CD4-positive, alpha-beta T cell (primary cell): ENCODE measurements at regions not wholly inside any gene's neighbourhood (a gene's known extent, or its start where the extent isn't known, plus 50 kb on each side); places are given as distances from the start of the nearest gene placed in this dataset.

Source experiments
- ATAC-seq: fragments of 200-7000 bp; cut with Tn5 transposase; one replicate; pipeline ENCODE4 v1.10.0; 2022; ENCODE audit warnings: mild to moderate bottlenecking; ENCODE audit not compliant: poor library complexity
- CTCF ChIA-PET: fragments of 350-600 bp; sonication (Branson Sonifier 250); formaldehyde crosslinking; loops from one replicate; lab custom pipeline; 2021; ENCODE audit warnings: antibody characterized with exemption, inconsistent platforms; lab: Charles Lee
- POLR2A ChIA-PET: fragments of 350-600 bp; sonication (Branson Sonifier 250); formaldehyde crosslinking; loops from one replicate; lab custom pipeline; 2021; ENCODE audit warnings: antibody characterized with exemption, inconsistent platforms; lab: Charles Lee
- DNase-seq, 14 experiments: peaks; one replicate each; pipeline ENCODE4 v3.0.0-alpha.2; 2013 to 2020; ENCODE audit warnings: mixed read lengths in 2 of 14
- H3K27ac ChIP-seq, 2 donors: one replicate each; pipeline versions ENCODE4 v1.5.1 to v1.7.0; 2013; ENCODE audit warnings: low read length in 2 of 2, low read depth in 1 of 2, mild to moderate bottlenecking in 1 of 2
- H3K27me3 ChIP-seq, 2 experiments: 1 replicate in 1 of 2; 2 replicates in 1 of 2; pipeline versions ENCODE4 v1.6.1 to v1.7.0; 2013; ENCODE audit warnings: low read length in 2 of 2, control low read depth in 1 of 2, mild to moderate bottlenecking in 1 of 2, moderate library complexity in 1 of 2; ENCODE audit not compliant: insufficient read depth in 2 of 2, control insufficient read depth in 1 of 2
- H3K36me3 ChIP-seq: one replicate; pipeline ENCODE4 v1.6.1; 2013; ENCODE audit warnings: low read length, control low read depth; ENCODE audit not compliant: insufficient read depth
- H3K4me1 ChIP-seq: one replicate; pipeline ENCODE4 v1.6.1; 2013; ENCODE audit warnings: low read length, control low read depth; ENCODE audit not compliant: insufficient read depth
- H3K4me3 ChIP-seq: one replicate; pipeline ENCODE4 v1.5.1; 2013; ENCODE audit warnings: mild to moderate bottlenecking, low read length, moderate library complexity
- H3K9me3 ChIP-seq, 2 experiments: 1 replicate in 1 of 2; 2 replicates in 1 of 2; pipeline versions ENCODE4 v1.6.1 to v1.7.0; 2013; ENCODE audit warnings: low read length in 2 of 2, mild to moderate bottlenecking in 2 of 2, control low read depth in 1 of 2, moderate library complexity in 1 of 2; ENCODE audit not compliant: control insufficient read depth in 1 of 2, insufficient read depth in 1 of 2
- H3K27ac Mint-ChIP-seq: one replicate; pipeline ENCODE4 v1.8.0; 2020; ENCODE audit warnings: mixed read lengths
- H3K27me3 Mint-ChIP-seq: one replicate; pipeline ENCODE4 v1.8.0; 2021; ENCODE audit warnings: mixed read lengths
- H3K36me3 Mint-ChIP-seq: one replicate; pipeline ENCODE4 v1.8.0; 2021; ENCODE audit warnings: low read depth, mixed read lengths
- H3K4me1 Mint-ChIP-seq: one replicate; pipeline ENCODE4 v1.8.0; 2021; ENCODE audit warnings: low read depth, mixed read lengths
- H3K4me3 Mint-ChIP-seq: one replicate; pipeline ENCODE4 v1.8.0; 2020; ENCODE audit warnings: mild to moderate bottlenecking, mixed read lengths
- H3K9me3 Mint-ChIP-seq: one replicate; pipeline ENCODE4 v1.8.0; 2020; ENCODE audit warnings: mixed read lengths
- intact Hi-C, 2 experiments: fragments of 100-400 bp; cut with DNase I in 1 of 2; cut with micrococcal nuclease in 1 of 2; formaldehyde crosslinking; loops; one replicate each; pipeline versions ENCODE4 v1.15.1 to v1.9.0; 2023 to 2025; cut with DNase I, micrococcal nuclease
- TF ChIP-seq, protein P1 (sequence below): fragments of 200-600 bp; IDR thresholded peaks from one replicate; pipeline ENCODE4 v1.8.0; 2022; ENCODE audit warnings: antibody characterized with exemption, mild to moderate bottlenecking

DNA sequence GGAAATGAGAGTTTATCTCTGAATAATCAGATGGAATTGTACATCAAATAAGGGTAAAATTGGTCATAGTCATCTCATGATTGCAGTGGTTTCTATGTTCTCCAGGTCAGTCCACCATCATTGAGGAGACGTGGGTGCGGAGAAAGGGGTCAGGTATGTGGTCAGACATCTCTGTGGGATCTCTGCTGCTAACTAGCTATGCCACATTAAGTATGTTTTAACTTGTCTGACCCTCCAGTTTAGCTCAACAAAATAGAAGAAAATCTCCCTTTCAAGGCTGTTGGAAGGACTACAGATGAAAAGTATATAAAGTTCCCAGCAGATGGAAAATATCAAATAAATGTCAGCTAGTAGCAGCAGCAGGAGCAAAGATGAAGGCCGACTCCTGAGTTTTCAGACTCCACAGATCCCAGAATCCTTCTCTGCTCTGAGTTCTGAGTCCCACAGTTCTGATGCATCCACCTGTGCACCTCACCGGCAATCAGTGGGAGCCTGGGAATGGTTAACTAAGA, 106.6 kb upstream of the CYP1B1 start:
- TF ChIP-seq, protein P1, sequence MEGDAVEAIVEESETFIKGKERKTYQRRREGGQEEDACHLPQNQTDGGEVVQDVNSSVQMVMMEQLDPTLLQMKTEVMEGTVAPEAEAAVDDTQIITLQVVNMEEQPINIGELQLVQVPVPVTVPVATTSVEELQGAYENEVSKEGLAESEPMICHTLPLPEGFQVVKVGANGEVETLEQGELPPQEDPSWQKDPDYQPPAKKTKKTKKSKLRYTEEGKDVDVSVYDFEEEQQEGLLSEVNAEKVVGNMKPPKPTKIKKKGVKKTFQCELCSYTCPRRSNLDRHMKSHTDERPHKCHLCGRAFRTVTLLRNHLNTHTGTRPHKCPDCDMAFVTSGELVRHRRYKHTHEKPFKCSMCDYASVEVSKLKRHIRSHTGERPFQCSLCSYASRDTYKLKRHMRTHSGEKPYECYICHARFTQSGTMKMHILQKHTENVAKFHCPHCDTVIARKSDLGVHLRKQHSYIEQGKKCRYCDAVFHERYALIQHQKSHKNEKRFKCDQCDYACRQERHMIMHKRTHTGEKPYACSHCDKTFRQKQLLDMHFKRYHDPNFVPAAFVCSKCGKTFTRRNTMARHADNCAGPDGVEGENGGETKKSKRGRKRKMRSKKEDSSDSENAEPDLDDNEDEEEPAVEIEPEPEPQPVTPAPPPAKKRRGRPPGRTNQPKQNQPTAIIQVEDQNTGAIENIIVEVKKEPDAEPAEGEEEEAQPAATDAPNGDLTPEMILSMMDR: no peak
- Histone ChIP-seq H3K4me1 (no peaks in the 10 kb centered on the region), H3K27me3 (peaks cover 0 to 10% of the 10 kb centered on the region in 2 experiments), H3K9me3 (no peaks in the 10 kb centered on the region), H3K27ac (no peak overlapping the region), H3K4me3 (no peak overlapping the region), H3K36me3 (no peaks in the 10 kb centered on the region)
- no peak for ATAC-seq
- H3K4me3 Mint-ChIP-seq: no peak overlapping the region
- no peak overlapping the region for H3K27ac Mint-ChIP-seq
- ChIA-PET CTCF (interaction anchor here (1.3 kb wide), 1 partner anchor 10 kb away, joined by 4 read pairs; no protein-coding TSS in a partner anchor), POLR2A (no interaction called here)
- intact Hi-C loops: no loop called here
- no peaks in the 10 kb centered on the region for H3K4me1 Mint-ChIP-seq
- no peak for DNase-seq
- H3K9me3 Mint-ChIP-seq: no peaks in the 10 kb centered on the region
- H3K27me3 Mint-ChIP-seq: peaks cover 18% of the 10 kb centered on the region
- H3K36me3 Mint-ChIP-seq: no peaks in the 10 kb centered on the region

DNA sequence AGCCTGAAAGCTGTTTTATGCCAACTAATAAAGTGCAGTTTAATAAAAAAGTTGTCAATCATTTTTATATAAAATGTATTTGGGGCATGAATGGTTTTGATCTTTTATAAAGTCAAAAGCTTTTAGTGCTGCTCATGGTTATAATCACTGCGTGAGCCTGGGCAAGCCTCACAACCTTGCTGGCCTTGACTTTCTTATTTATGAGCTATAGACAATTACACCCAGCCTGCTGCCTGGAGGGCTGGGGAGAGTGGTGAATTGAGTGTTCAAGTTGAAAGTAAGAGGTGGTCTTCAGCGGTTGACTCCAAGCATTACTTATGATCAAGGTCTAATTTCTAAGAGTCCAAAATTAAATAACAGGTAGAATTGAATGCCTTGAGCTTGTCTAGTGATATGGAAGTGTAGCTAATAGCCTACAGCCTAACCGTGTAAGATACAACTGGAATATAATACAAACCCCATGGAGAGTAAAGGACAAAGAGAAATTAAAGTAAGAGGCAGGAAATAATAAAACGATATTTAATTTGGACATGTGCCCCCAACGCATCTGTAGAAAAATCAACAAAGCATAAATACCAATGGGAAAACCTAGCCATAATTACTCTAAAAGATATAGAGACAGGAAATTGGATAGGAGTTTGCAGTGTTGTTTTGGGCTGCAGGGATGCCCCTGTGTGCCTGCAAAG, 106.0 kb upstream of the CYP1B1 start:
- no peaks in the 10 kb centered on the region for H3K4me1 ChIP-seq
- H3K27me3 ChIP-seq: peaks cover 0 to 10% of the 10 kb centered on the region in 2 experiments
- H3K9me3 ChIP-seq: no peaks in the 10 kb centered on the region
- H3K4me3 ChIP-seq: no peak overlapping the region
- POLR2A ChIA-PET: no interaction called here
- no peaks in the 10 kb centered on the region for H3K36me3 Mint-ChIP-seq
- no peak overlapping the region for H3K27ac ChIP-seq
- no peak overlapping the region for H3K27ac Mint-ChIP-seq
- no peaks in the 10 kb centered on the region for H3K4me1 Mint-ChIP-seq
- intact Hi-C loops: no loop called here
- no peak for DNase-seq
- no peak overlapping the region for H3K4me3 Mint-ChIP-seq
- H3K27me3 Mint-ChIP-seq: peaks cover 18% of the 10 kb centered on the region
- H3K36me3 ChIP-seq: no peaks in the 10 kb centered on the region
- no peaks in the 10 kb centered on the region for H3K9me3 Mint-ChIP-seq
- CTCF ChIA-PET: interaction anchor here (1.3 kb wide), 1 partner anchor 9 kb away, joined by 4 read pairs; no protein-coding TSS in a partner anchor
- TF ChIP-seq, protein P1: no peak
- ATAC-seq: no peak

DNA sequence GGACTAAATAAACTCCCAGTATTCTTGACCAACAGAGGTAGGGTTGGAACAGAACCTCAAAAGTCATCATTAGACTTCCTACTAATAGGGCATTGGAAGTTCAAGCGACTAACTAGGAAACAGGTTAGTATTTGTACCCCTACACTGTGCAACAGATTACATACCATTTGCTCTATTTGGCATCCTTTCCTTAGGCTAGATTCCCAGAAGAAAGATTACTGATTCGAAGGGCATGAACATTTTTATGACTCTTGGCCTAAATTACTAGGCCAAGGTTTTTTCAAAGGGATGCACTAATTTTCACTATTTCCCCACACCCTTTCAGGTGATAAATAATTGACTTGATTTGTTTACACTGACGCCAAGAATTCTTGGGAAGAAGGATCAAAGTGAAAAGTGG, 104.8 kb upstream of the CYP1B1 start:
- H3K27ac Mint-ChIP-seq: no peak overlapping the region
- ChIA-PET CTCF (no interaction called here), POLR2A (no interaction called here)
- no peak overlapping the region for H3K4me3 Mint-ChIP-seq
- no peak overlapping the region for H3K4me3 ChIP-seq
- no peaks in the 10 kb centered on the region for H3K4me1 Mint-ChIP-seq
- peaks cover 18% of the 10 kb centered on the region for H3K27me3 Mint-ChIP-seq
- TF ChIP-seq, protein P1: no peak
- no peak for DNase-seq
- H3K4me1 ChIP-seq: no peaks in the 10 kb centered on the region
- no peaks in the 10 kb centered on the region for H3K9me3 Mint-ChIP-seq
- H3K36me3 ChIP-seq: no peaks in the 10 kb centered on the region
- no peaks in the 10 kb centered on the region for H3K36me3 Mint-ChIP-seq
- no peak for ATAC-seq
- no peak overlapping the region for H3K27ac ChIP-seq
- intact Hi-C loops: no loop called here
- no peaks in the 10 kb centered on the region for H3K9me3 ChIP-seq
- peaks cover 0 to 10% of the 10 kb centered on the region in 2 experiments for H3K27me3 ChIP-seq
